ENCODE measurements at regions not wholly inside any gene's neighbourhood (a gene's known extent, or its start where the extent isn't known, plus 50 kb on each side); places are given as distances from the start of the nearest gene placed in this dataset.

DNA sequence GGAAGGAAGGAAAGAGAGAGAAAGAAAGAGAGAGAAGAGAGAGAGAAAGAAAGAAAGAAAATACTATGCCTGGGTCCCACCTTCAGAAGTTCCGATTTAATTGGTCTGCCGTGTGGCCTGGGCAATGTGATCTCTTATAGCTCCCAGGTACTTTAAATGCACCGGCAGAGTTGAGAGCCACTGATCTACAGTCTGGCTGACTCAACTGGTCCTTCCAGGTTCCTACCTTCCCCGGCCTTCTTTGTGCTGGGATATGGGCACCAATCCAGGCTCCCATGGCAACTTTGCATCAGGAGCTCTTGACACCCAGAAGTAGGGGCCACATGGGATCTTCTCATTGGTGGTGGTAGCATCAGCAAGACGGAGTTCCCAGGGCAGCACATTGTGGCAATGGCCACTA, 186.5 kb upstream of the ATP6AP2 start:
- Histone ChIP-seq H3K4me3 (ENCODE audit: control extremely low read depth in 1 of 5, extremely low read depth in 1 of 5, insufficient read depth in 1 of 5, low read depth in 2 of 5, low read length in 4 of 5) (no peak overlapping the region), H3K4me1 (ENCODE audit: control insufficient read depth in 2 of 2, insufficient read depth in 2 of 2, low read length in 2 of 2) (no peaks in the 10 kb centered on the region), H2AFZ (ENCODE audit: insufficient read depth, low read depth, low read length, poor library complexity, severe bottlenecking) (no peak overlapping the region), H3K9ac (ENCODE audit: low read length) (no peak overlapping the region), H4K20me1 (ENCODE audit: control insufficient read depth, insufficient read depth, low read length, poor library complexity, severe bottlenecking) (no peaks in the 10 kb centered on the region), H3K27ac (ENCODE audit: low read length in 2 of 2) (no peak overlapping the region), H3K79me2 (ENCODE audit: control insufficient read depth, insufficient read depth, low read length) (no peaks in the 10 kb centered on the region), H3K27me3 (replicated peaks in 1 of 4; ENCODE audit: control extremely low read depth in 1 of 4, control insufficient read depth in 3 of 4, insufficient read depth in 4 of 4, low read length in 3 of 4) (no peaks in the 10 kb centered on the region), H3K36me3 (replicated peaks in 1 of 2; ENCODE audit: control extremely low read depth in 1 of 2, control insufficient read depth in 1 of 2, extremely low read depth in 1 of 2, insufficient read depth in 2 of 2, low read length in 1 of 2) (no peaks in the 10 kb centered on the region), H3K9me3 (ENCODE audit: control extremely low read depth in 1 of 3, control insufficient read depth in 2 of 3, insufficient read depth in 1 of 3, low read length in 2 of 3) (peaks cover 0 to 6% (median 0%) of the 10 kb centered on the region in 3 donors), H3K4me2 (replicated peaks; ENCODE audit: low read depth, low read length, poor library complexity, severe bottlenecking) (no peak overlapping the region)
- TF ChIP-seq, protein P1, sequence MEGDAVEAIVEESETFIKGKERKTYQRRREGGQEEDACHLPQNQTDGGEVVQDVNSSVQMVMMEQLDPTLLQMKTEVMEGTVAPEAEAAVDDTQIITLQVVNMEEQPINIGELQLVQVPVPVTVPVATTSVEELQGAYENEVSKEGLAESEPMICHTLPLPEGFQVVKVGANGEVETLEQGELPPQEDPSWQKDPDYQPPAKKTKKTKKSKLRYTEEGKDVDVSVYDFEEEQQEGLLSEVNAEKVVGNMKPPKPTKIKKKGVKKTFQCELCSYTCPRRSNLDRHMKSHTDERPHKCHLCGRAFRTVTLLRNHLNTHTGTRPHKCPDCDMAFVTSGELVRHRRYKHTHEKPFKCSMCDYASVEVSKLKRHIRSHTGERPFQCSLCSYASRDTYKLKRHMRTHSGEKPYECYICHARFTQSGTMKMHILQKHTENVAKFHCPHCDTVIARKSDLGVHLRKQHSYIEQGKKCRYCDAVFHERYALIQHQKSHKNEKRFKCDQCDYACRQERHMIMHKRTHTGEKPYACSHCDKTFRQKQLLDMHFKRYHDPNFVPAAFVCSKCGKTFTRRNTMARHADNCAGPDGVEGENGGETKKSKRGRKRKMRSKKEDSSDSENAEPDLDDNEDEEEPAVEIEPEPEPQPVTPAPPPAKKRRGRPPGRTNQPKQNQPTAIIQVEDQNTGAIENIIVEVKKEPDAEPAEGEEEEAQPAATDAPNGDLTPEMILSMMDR (IDR thresholded peaks at IDR 0.05) = no peak
- no peaks in the 10 kb centered on the region for H3K4me1 Mint-ChIP-seq
- POLR2A ChIA-PET = no interaction called here
- no peak for DNase-seq
- ATAC-seq (ENCODE audit: low read depth) = no peak
- intact Hi-C loops (cut with micrococcal nuclease) = no loop called here
- H3K27ac Mint-ChIP-seq = no peak overlapping the region
- no CpG with 5 or more reads among the region's 5 CpGs for WGBS (ENCODE audit: insufficient coverage)
- H3K9me3 Mint-ChIP-seq (ENCODE audit: insufficient read depth) = no peaks in the 10 kb centered on the region
- CTCF ChIA-PET = no interaction called here
- H3K4me3 Mint-ChIP-seq = no peak overlapping the region
- H3K27me3 Mint-ChIP-seq = no peaks in the 10 kb centered on the region

DNA sequence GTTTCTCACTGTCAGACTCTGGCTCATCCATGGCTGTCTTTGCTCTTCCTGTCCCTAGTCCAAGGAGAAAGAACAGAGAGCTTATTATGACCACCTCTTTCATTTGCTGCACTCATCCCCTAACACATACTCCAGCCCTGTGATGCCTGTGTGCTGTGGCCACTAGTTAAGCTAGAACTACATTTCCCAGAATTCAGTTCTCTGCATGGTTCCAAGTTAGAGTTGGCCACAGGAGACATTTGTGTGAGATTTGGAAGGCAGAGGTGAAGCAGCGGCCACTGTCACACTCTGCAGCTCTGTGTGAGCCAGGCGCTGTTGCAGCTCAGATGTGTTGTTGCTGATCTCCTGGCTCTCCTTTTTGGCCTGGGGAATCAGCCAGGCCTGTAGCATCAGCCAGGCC, 188.2 kb upstream of the ATP6AP2 start:
- Histone ChIP-seq H2AFZ (ENCODE audit: insufficient read depth, low read depth, low read length, poor library complexity, severe bottlenecking) (no peak overlapping the region), H3K9ac (ENCODE audit: low read length) (no peak overlapping the region), H3K9me3 (ENCODE audit: control extremely low read depth in 1 of 3, control insufficient read depth in 2 of 3, insufficient read depth in 1 of 3, low read length in 2 of 3) (peaks cover 0 to 4% (median 0%) of the 10 kb centered on the region in 3 donors), H3K27ac (ENCODE audit: low read length in 2 of 2) (no peak overlapping the region), H4K20me1 (ENCODE audit: control insufficient read depth, insufficient read depth, low read length, poor library complexity, severe bottlenecking) (no peaks in the 10 kb centered on the region), H3K4me1 (ENCODE audit: control insufficient read depth in 2 of 2, insufficient read depth in 2 of 2, low read length in 2 of 2) (no peaks in the 10 kb centered on the region), H3K36me3 (replicated peaks in 1 of 2; ENCODE audit: control extremely low read depth in 1 of 2, control insufficient read depth in 1 of 2, extremely low read depth in 1 of 2, insufficient read depth in 2 of 2, low read length in 1 of 2) (no peaks in the 10 kb centered on the region), H3K27me3 (replicated peaks in 1 of 4; ENCODE audit: control extremely low read depth in 1 of 4, control insufficient read depth in 3 of 4, insufficient read depth in 4 of 4, low read length in 3 of 4) (no peaks in the 10 kb centered on the region), H3K79me2 (ENCODE audit: control insufficient read depth, insufficient read depth, low read length) (no peaks in the 10 kb centered on the region), H3K4me2 (replicated peaks; ENCODE audit: low read depth, low read length, poor library complexity, severe bottlenecking) (no peak overlapping the region), H3K4me3 (ENCODE audit: control extremely low read depth in 1 of 5, extremely low read depth in 1 of 5, insufficient read depth in 1 of 5, low read depth in 2 of 5, low read length in 4 of 5) (no peak overlapping the region)
- no peaks in the 10 kb centered on the region for H3K27me3 Mint-ChIP-seq
- ChIA-PET POLR2A (no interaction called here), CTCF (no interaction called here)
- no peak overlapping the region for H3K27ac Mint-ChIP-seq
- no peak for TF ChIP-seq EZH2 (IDR thresholded peaks at IDR 0.05; ENCODE audit: borderline replicate concordance, insufficient read depth, low read depth, low read length, poor library complexity, severe bottlenecking)
- TF ChIP-seq, protein P1 (IDR thresholded peaks at IDR 0.05) = no peak
- no peaks in the 10 kb centered on the region for H3K4me1 Mint-ChIP-seq
- WGBS (ENCODE audit: insufficient coverage) = 100% methylated on average over 2 of the region's 2 CpGs
- no peak overlapping the region for H3K4me3 Mint-ChIP-seq
- no peak for DNase-seq
- intact Hi-C loops (cut with micrococcal nuclease) = no loop called here
- ATAC-seq (ENCODE audit: low read depth) = no peak
- no peaks in the 10 kb centered on the region for H3K9me3 Mint-ChIP-seq (ENCODE audit: insufficient read depth)
